Vagina (tissue), 2 donors: ENCODE measurements at regions not wholly inside any gene's neighbourhood (a gene's known extent, or its start where the extent isn't known, plus 50 kb on each side); places are given as distances from the start of the nearest gene placed in this dataset.

Source experiments
- CTCF ChIP-seq, 3 experiments: fragments of 450-650 bp in 2 of 3; fragments of 200-600 bp in 1 of 3; sonication (generic) in 1 of 3; IDR thresholded peaks; one replicate each; pipeline ENCODE4 v1.5.1; 2017 to 2019; ENCODE audit warnings: antibody characterized with exemption in 3 of 3, mild to moderate bottlenecking in 2 of 3, moderate library complexity in 2 of 3
- POLR2A ChIP-seq, 2 donors: fragments of 450-650 bp; IDR thresholded peaks; one replicate each; pipeline ENCODE4 v1.6.1; 2017; ENCODE audit warnings: antibody characterized with exemption in 2 of 2, mild to moderate bottlenecking in 2 of 2, moderate library complexity in 2 of 2
- POLR2AphosphoS5 ChIP-seq, 2 donors: sonication (generic); formaldehyde crosslinking; IDR thresholded peaks; one replicate each; pipeline ENCODE4 v1.9.0; 2017; ENCODE audit warnings: antibody characterized with exemption in 2 of 2, mild to moderate bottlenecking in 2 of 2, low read depth in 1 of 2; ENCODE audit not compliant: insufficient read depth in 1 of 2

GRCh38 chr6:2531426-2532215 lies 219.1 kb downstream of the MYLK4 start:
- TF ChIP-seq CTCF (IDR thresholded peaks at IDR 0.05) (no peak), POLR2A (IDR thresholded peaks at IDR 0.05) (no peak), POLR2AphosphoS5 (IDR thresholded peaks at IDR 0.05; ENCODE audit: insufficient read depth in 1 of 2, low read depth in 1 of 2) (no peak)
